Inflammatory macrophage treated with lipopolysaccharide for 1 hour (primary cell): ENCODE measurements at regions not wholly inside any gene's neighbourhood (a gene's known extent, or its start where the extent isn't known, plus 50 kb on each side); places are given as distances from the start of the nearest gene placed in this dataset.

Experiments
- DNase-seq, 2 donors: peaks; one replicate each; pipeline ENCODE4 v3.0.0-alpha.2; 2020 to 2022

DNA sequence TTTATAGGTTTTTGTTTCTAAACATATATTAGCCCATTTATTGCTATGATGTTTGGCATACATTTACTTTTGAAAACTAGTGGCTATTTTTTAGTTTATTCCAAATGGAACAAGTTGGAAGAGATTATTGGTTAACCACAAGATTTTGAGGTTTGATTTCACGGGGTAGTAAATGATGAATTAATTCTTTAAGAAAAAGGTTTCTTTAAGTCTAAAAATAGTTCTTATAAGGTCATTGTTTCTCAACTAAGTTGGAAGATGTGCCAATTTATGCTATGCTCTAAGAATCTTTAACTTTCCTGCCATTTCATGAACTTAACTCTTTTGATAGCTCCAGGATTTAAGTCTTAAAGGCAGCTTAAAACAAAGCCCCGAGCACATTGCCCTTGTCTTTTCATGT lies 183.8 kb downstream of the LMO4 start:
- no peak for DNase-seq

GRCh38 chr1:87513255-87513654 lies 184.6 kb downstream of the LMO4 start:
- DNase-seq = no peak

GRCh38 chr1:87513966-87514660 lies 185.4 kb downstream of the LMO4 start:
- DNase-seq = no peak

DNA sequence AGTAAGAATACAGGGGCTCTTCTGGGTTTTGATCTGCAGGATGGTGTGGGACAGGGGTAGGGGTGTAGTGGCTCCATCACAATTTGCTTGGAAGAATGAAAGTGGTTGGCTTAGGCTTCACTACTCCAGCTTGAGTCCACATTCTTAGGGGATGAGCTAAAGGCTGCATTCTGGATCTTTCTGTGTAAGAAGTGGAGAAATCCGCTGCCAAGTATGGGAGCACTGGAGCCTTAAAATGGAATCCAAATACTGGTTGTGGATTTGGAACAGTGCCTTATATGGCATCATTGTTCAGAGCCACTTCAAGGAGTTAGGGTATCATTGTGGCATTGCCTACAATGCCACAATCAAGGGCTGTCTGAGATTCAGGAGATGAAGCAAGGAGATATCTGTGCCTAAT lies 187.1 kb downstream of the LMO4 start:
- no peak for DNase-seq

DNA sequence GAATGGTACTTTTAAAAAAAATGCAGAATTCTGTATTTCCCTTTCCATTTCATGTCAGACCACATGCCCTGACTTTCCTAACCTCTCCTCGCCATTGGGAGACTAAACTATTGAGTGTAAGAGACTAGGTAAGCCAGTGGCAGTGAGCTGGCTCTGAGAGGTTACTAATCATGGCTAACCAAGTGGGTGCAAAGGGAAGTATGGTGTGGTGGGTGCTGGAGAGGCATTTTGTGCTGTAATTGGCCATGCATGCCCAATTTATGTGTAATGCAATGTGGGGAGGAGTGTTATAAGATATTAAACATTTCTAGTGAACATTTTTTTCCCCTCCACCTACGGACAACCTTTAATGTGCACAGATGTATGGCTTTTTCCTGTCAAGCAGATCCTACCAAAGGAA lies 190.1 kb downstream of the LMO4 start:
- no peak for DNase-seq

GRCh38 chr1:87521452-87521851 lies 192.8 kb downstream of the LMO4 start:
- DNase-seq = no peak

DNA sequence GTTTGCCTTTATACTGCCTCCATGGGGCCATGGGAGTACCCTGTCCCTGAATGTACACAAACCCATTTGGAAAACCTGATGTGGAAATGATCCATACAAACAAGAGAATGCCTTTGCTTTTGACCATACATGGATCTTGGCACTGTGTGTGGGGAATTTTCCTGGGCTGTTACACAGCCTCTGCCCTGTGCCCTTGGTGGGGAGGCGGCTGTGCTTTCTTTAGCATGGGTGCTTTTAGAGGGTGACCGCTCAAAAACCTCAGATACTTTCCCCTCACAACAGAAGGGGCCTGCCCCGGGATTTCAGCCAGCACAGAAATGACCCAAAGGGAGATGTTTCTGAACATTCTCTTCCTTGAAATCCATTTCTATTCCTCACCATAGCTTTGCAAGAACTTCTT lies 194.8 kb downstream of the LMO4 start:
- no peak for DNase-seq

- no peak for DNase-seq
Observed at GRCh38 chr1:87524021-87524754, 195.5 kb downstream of the LMO4 start.

DNA sequence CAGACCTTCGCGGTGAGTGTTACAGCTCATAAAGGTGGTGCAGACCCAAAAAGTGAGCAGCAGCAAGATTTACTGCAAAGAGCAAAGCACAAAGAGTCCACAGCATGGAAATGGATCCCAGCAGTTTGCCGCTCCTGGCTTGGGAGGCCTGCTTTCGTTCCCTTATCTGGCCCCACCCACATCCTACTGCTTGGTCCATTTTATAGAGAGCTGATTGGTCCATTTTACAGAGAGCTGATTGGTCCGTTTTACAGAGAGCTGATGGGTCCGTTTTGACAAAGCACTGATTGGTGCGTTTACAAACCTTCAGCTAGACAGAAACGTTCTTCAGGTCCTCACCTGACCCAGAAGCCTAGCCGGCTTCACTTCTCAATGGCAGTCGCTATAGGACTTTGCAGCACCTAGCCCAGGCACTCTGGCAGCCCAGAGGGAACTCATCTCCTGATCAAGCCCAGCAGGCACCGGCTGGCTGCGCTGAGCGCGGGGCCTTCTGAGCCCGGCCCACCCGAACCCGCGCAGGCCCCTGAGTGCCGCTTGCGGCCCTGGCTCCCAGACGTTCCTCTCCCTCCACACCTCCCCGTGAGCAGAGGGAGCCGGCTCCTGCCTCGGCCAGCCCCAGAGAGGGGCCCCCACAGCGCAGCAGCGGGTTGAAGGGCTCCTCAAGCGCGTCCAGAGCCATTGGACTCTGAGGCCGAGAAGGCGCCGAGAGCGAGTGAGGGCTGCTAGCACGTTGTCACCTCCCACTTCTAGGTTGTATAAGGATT lies 200.3 kb downstream of the LMO4 start:
- no peak for DNase-seq

GRCh38 chr1:87530042-87530807 lies 201.5 kb downstream of the LMO4 start:
- DNase-seq = no peak

DNA sequence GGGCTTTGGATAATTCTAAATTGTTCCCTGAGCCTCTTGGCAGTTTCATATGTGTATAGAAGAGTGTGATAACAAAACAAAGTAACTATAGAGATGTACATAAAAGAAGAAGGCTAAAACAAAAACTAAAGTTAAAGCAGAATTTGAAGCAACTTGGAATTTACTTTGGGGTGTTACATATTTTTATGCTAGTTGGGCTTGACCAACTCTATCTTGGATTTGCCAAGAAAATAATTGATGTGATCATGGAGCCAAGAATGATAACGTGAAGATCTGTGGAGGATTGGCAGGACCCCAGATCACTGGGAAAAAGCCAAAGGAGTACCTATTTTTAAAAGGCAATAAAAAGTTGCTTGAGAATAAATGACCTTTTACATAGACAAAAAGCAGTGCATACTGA lies 206.9 kb downstream of the LMO4 start:
- no peak for DNase-seq

DNA sequence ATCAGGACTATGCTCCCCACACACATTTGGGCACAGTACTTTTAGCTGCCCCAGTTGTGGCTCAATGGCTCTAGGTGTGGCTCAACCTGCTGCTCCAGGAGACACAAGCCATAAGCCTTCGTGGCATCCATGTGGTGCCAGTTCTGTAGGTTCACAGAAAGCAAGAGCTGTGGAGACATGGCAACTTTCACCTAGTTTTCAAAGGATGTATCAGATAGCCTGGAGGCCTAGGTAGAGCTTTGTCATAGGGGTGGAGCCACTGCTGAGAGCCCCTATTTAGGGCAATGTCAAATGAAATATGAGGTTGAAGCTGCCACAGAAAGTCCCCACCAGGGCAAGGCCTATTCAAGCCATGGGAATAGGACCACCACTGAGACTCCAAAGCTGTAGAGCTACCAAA lies 210.5 kb downstream of the LMO4 start:
- no peak for DNase-seq

GRCh38 chr1:87542697-87543096 lies 214.0 kb downstream of the LMO4 start:
- no peak for DNase-seq

- no peak for DNase-seq
Observed at GRCh38 chr1:87549738-87550137, 221.1 kb downstream of the LMO4 start.

DNA sequence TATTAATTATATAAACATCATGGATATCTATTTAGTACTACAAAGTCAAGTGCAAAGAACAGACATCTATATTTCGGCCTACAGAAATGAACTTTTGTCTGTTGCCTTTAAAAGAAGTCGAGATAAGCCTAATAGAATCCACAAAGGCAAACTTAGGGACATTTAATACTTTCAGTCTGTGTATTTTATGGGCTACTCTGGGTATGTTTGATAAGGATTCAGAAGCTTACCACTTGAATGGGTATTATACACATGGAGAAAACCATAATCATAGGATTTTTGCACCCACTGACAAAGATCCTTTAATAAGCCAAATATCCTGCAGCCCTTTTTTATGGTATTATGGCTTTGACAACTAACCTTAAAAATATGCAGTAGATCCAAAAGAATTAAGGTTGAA lies 224.8 kb downstream of the LMO4 start:
- DNase-seq = no peak

DNA sequence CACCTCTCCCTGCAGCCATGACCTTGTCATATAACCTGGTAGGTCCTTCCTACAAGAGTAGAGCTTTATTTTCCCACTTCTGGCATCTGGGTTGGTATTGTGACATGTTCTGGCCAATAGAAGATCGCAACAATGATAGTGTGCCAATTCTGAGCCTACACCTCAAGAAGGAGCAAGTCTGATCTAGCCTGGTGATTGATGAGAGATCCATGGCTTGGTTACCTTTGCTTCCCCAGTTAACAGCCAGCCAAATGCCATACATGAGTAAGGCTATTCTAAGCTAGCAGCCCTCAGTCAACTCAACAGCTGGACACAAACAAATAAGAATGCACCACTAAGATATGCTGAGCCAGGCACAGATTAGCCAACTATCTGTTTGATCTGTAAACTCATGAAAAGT lies 226.7 kb downstream of the LMO4 start:
- no peak for DNase-seq

GRCh38 chr1:87556326-87556725 lies 227.6 kb downstream of the LMO4 start:
- no peak for DNase-seq

DNA sequence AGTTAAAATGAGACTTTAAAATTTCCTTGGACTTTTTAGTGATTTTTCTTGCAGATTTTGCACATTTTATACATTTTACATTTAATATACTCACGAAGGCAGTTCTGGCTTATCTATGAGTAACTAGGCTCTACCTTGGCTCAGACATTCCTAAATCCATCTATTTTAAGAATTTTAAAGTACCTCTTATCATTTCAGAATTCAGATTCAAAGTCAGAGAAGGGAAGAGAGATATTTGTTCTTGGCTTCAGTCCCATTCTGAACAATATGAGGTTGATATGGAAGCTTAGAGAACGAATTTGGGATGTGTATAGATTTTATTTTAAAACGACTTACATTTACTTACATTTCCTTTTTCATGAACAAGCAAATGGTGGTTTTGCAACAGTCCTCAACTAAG lies 230.2 kb downstream of the LMO4 start:
- DNase-seq = no peak

DNA sequence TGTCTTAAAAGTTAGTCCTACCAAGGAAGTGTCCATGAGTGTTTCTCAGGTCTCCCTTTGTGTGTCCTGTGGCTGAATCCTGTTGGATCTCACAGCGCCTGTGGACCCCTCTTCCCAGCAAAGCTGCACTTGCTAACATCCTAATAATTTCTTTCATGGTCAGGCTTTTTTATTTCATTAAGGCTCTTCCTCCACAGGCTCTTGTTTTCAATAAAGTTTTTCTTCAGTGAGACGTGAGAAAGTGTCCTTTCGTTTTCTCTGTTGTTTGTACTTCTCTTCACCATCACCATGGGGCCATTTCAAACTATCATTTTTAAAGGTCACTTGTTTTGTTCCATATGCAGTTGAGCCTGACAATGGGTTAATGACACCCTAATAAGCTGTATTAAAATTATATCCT lies 231.5 kb downstream of the LMO4 start:
- no peak for DNase-seq

DNA sequence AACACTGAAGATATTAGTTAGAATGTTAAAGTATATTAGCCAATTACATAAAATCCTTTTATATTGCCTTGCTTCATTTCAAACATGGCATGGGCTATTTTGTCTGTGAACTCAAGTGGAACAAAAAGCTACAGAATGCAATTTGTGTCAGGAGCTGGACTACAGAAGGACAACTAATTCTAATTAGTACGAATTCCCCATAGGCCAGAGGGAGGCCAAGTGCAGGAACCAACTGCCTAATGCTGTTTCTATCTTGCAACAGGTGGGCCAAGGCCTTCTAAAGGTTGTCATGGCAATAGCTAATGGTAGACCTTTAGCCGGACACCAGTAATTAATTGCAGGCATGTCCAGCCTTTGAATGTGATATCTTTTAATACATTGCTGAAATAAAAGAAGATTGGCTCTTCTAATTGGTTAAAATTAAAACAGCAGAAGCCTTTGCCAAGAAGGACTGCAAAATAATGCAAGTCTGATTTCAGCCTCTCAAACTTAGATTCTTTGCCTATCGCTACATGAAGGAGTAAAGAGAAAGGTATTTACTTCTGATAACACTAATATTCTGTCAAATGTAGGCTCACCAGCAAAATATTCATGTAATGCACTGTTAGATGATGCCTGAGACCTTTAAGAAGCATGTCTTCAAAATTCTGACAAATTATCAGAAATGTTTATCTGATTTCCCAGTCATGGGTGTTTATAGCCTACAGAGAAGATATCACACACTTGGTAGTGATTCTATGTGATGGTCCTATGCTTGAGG lies 232.1 kb downstream of the LMO4 start:
- no peak for DNase-seq

- DNase-seq = no peak
Observed at GRCh38 chr1:87563211-87563610, 234.5 kb downstream of the LMO4 start.

- no peak for DNase-seq
Observed at GRCh38 chr1:87565861-87566260, 237.2 kb downstream of the LMO4 start.

DNA sequence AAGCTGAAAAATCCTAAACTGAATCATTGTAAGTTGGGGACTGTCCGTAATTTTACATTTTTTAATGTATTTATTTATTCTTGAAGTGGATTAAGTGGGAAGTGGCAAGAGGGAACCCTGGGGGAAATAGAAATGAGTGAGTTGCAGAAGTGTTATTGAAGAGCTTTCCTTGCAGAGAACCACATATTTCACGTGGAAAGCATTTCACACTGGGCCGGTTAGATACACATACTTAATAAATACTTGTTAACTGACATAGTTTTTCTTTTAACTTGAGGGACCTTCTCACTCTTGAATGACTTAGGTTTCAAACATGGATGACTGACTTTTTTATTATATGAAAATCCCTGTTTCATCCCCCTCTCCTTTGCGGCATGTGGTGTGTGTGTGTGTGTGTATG lies 239.3 kb downstream of the LMO4 start:
- DNase-seq = no peak
